ENCODE measurements at regions not wholly inside any gene's neighbourhood (a gene's known extent, or its start where the extent isn't known, plus 50 kb on each side); places are given as distances from the start of the nearest gene placed in this dataset.

GRCh38 chr7:42573881-42574672 lies 337.1 kb upstream of the GLI3 start:
- intact Hi-C loops (cut with micrococcal nuclease) (no loop called here), dilution Hi-C loops (cut with MboI; ENCODE audit: extremely low pct_ligation_motif_present, low sequenced_read_pairs) (no loop called here)
- no peaks in the 10 kb centered on the region for H3K36me3 ChIP-seq (ENCODE audit: control insufficient read depth in 2 of 2, extremely low read depth in 1 of 2, insufficient read depth in 2 of 2, low read length in 2 of 2)
- BruUV-seq (replicated peaks): no TSS peak
- no peaks in the 10 kb centered on the region for H3K4me1 ChIP-seq (ENCODE audit: control insufficient read depth, extremely low read depth, insufficient read depth, low read length)
- H3K9me3 ChIP-seq (replicated peaks; ENCODE audit: control insufficient read depth, insufficient read depth, low read length): no peaks in the 10 kb centered on the region
- no peak overlapping the region for H2AFZ ChIP-seq (ENCODE audit: low read depth, low read length)
- H3K27me3 ChIP-seq (ENCODE audit: control insufficient read depth in 2 of 2, insufficient read depth in 2 of 2, low read length in 2 of 2): no peaks in the 10 kb centered on the region
- no peak overlapping the region for H3K9ac ChIP-seq (replicated peaks; ENCODE audit: extremely low read depth, insufficient read depth, low read length)
- DNase-seq (ENCODE audit: low read depth, low spot score): no peak
- no peaks in the 10 kb centered on the region for H3K79me2 ChIP-seq (ENCODE audit: control insufficient read depth, insufficient read depth, low read length)
- no peak for FAIRE-seq
- no peak overlapping the region for H3K27ac ChIP-seq (ENCODE audit: insufficient read depth, low read depth, low read length)
- ChIA-PET CTCF (interaction anchor here (1.8 to 2.9 kb wide), 4 partner anchors 595 to 633 kb away, joined by 8 to 14 read pairs (median 11); no protein-coding TSS in a partner anchor), POLR2A (no interaction called here)
- no peaks in the 10 kb centered on the region for H3K9me1 ChIP-seq (replicated peaks; ENCODE audit: control insufficient read depth, extremely low read depth, insufficient read depth, low read length)
- no peak overlapping the region for H3K4me3 ChIP-seq (replicated peaks in 1 of 3; ENCODE audit: insufficient read depth in 1 of 3, low read depth in 1 of 3, low read length in 3 of 3)
- H3K4me2 ChIP-seq (ENCODE audit: insufficient read depth, low read length): no peak overlapping the region
- no peaks in the 10 kb centered on the region for H4K20me1 ChIP-seq (replicated peaks; ENCODE audit: control insufficient read depth, extremely low read depth, insufficient read depth, low read length)
- no peak for TF ChIP-seq POLR2AphosphoS5 (IDR thresholded peaks at IDR 0.05; ENCODE audit: insufficient read depth, low read depth, low read length)
- no peak for TF ChIP-seq GATA2 (IDR thresholded peaks at IDR 0.05; ENCODE audit: insufficient read depth, insufficient read length, low read depth, low read length)
- TF ChIP-seq FOS (IDR thresholded peaks at IDR 0.05; ENCODE audit: borderline replicate concordance, insufficient read depth, low read length): no peak
- no peak for TF ChIP-seq MAX (IDR thresholded peaks at IDR 0.05; ENCODE audit: insufficient read depth, insufficient read length)

- no peaks in the 10 kb centered on the region for H4K20me1 ChIP-seq (replicated peaks; ENCODE audit: control insufficient read depth, extremely low read depth, insufficient read depth, low read length)
- POLR2A ChIA-PET: no interaction called here
- peaks cover under 1% of the 10 kb centered on the region for H3K4me1 ChIP-seq (ENCODE audit: control insufficient read depth, extremely low read depth, insufficient read depth, low read length)
- H3K36me3 ChIP-seq (ENCODE audit: control insufficient read depth in 2 of 2, extremely low read depth in 1 of 2, insufficient read depth in 2 of 2, low read length in 2 of 2): no peaks in the 10 kb centered on the region
- intact Hi-C loops (cut with micrococcal nuclease) (no loop called here), dilution Hi-C loops (cut with MboI; ENCODE audit: extremely low pct_ligation_motif_present, low sequenced_read_pairs) (no loop called here)
- no peak for FAIRE-seq
- H3K27ac ChIP-seq (ENCODE audit: insufficient read depth, low read depth, low read length): no peak overlapping the region
- no peaks in the 10 kb centered on the region for H3K79me2 ChIP-seq (ENCODE audit: control insufficient read depth, insufficient read depth, low read length)
- H2AFZ ChIP-seq (ENCODE audit: low read depth, low read length): no peak overlapping the region
- DNase-seq (ENCODE audit: low read depth, low spot score): no peak
- CTCF ChIA-PET: no interaction called here
- no peaks in the 10 kb centered on the region for H3K27me3 ChIP-seq (ENCODE audit: control insufficient read depth in 2 of 2, insufficient read depth in 2 of 2, low read length in 2 of 2)
- no peak overlapping the region for H3K4me2 ChIP-seq (ENCODE audit: insufficient read depth, low read length)
- BruUV-seq (replicated peaks): no TSS peak
- H3K9ac ChIP-seq (replicated peaks; ENCODE audit: extremely low read depth, insufficient read depth, low read length): no peak overlapping the region
- TF ChIP-seq POLR2A (IDR thresholded peaks at IDR 0.05; ENCODE audit: low read depth, low read length) (no peak), MYC (IDR thresholded peaks at IDR 0.05; ENCODE audit: low read depth, low read length) (no peak), POLR2AphosphoS5 (IDR thresholded peaks at IDR 0.05; ENCODE audit: insufficient read depth, low read depth, low read length) (no peak), JUN (IDR thresholded peaks at IDR 0.05; ENCODE audit: borderline replicate concordance, insufficient read depth, insufficient read length, low read depth) (no peak), CTCF (IDR thresholded peaks at IDR 0.05; ENCODE audit: extremely low read depth in 1 of 2, insufficient read depth in 1 of 2, low read depth in 1 of 2, low read length in 2 of 2) (no peak), GATA2 (IDR thresholded peaks at IDR 0.05; ENCODE audit: insufficient read depth, insufficient read length, low read depth, low read length) (no peak), FOS (IDR thresholded peaks at IDR 0.05; ENCODE audit: borderline replicate concordance, insufficient read depth, low read length) (no peak), MAX (IDR thresholded peaks at IDR 0.05; ENCODE audit: insufficient read depth, insufficient read length) (no peak), EZH2 (IDR thresholded peaks at IDR 0.05; ENCODE audit: borderline replicate concordance, low read depth, low read length, severe bottlenecking) (no peak)
- H3K9me3 ChIP-seq (replicated peaks; ENCODE audit: control insufficient read depth, insufficient read depth, low read length): no peaks in the 10 kb centered on the region
- no peaks in the 10 kb centered on the region for H3K9me1 ChIP-seq (replicated peaks; ENCODE audit: control insufficient read depth, extremely low read depth, insufficient read depth, low read length)
- no peak overlapping the region for H3K4me3 ChIP-seq (replicated peaks in 1 of 3; ENCODE audit: insufficient read depth in 1 of 3, low read depth in 1 of 3, low read length in 3 of 3)
Measured at GRCh38 chr7:42572561-42572960, 335.6 kb upstream of the GLI3 start.
